ENCODE measurements at regions not wholly inside any gene's neighbourhood (a gene's known extent, or its start where the extent isn't known, plus 50 kb on each side); places are given as distances from the start of the nearest gene placed in this dataset.

DNA sequence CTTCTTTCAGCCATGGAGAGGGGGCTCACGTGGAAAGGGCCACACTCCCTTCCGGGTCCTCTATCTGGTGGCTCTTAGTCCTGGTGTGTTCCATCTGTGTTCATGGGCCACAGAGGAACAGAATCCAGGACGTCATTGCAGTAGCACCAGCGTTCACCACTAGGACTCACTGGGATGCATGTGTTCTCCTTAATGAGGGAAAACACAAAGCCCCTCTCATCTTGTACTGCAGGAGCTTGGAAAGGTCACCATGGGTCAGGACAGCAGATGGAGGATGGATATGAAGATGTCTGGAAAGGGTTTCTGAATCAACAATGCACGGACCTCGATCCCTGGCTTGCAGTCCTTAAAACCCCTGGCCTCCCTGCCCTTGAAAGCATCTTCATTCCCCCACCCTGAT lies 113.8 kb upstream of the THY1 start:
- TF ChIP-seq, protein P1, sequence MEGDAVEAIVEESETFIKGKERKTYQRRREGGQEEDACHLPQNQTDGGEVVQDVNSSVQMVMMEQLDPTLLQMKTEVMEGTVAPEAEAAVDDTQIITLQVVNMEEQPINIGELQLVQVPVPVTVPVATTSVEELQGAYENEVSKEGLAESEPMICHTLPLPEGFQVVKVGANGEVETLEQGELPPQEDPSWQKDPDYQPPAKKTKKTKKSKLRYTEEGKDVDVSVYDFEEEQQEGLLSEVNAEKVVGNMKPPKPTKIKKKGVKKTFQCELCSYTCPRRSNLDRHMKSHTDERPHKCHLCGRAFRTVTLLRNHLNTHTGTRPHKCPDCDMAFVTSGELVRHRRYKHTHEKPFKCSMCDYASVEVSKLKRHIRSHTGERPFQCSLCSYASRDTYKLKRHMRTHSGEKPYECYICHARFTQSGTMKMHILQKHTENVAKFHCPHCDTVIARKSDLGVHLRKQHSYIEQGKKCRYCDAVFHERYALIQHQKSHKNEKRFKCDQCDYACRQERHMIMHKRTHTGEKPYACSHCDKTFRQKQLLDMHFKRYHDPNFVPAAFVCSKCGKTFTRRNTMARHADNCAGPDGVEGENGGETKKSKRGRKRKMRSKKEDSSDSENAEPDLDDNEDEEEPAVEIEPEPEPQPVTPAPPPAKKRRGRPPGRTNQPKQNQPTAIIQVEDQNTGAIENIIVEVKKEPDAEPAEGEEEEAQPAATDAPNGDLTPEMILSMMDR (conservative IDR thresholded peaks at IDR 0.05 in 1 of 2, IDR thresholded peaks at IDR 0.05 in 1 of 2; ENCODE audit: low read depth in 1 of 2, low read length in 2 of 2) = no peak
- TF ChIP-seq EZH2 (IDR thresholded peaks at IDR 0.05; ENCODE audit: low read length, missing control alignments) = no peak

Data from fibroblast of lung (primary cell).